Naive B cell (primary cell): ENCODE measurements at regions not wholly inside any gene's neighbourhood (a gene's known extent, or its start where the extent isn't known, plus 50 kb on each side); places are given as distances from the start of the nearest gene placed in this dataset.

Source experiments
- ATAC-seq, 2 donors: fragments of 150-1000 bp; cut with Tn5 transposase; 2 replicates each; pipeline ENCODE4 v1.10.0; 2021; ENCODE audit warnings: low read depth in 2 of 2, mild to moderate bottlenecking in 2 of 2, moderate library complexity in 2 of 2
- DNase-seq: peaks from one replicate; pipeline ENCODE4 v3.0.0; 2022
- H3K27ac Mint-ChIP-seq, 6 donors: one replicate each; pipeline ENCODE4 v1.8.0; 2020 to 2022; ENCODE audit warnings: mild to moderate bottlenecking in 6 of 6, mixed read lengths in 6 of 6, moderate library complexity in 5 of 6, inconsistent platforms in 2 of 6
- H3K27me3 Mint-ChIP-seq, 3 donors: one replicate each; pipeline ENCODE4 v1.8.0; 2021 to 2022; ENCODE audit warnings: mixed read lengths in 3 of 3, mild to moderate bottlenecking in 1 of 3
- H3K36me3 Mint-ChIP-seq, 2 donors: one replicate each; pipeline ENCODE4 v1.8.0; 2020 to 2022; ENCODE audit warnings: mixed read lengths in 2 of 2, inconsistent platforms in 1 of 2, mild to moderate bottlenecking in 1 of 2
- H3K4me1 Mint-ChIP-seq, 3 donors: one replicate each; pipeline ENCODE4 v1.8.0; 2020 to 2022; ENCODE audit warnings: mixed read lengths in 3 of 3, inconsistent platforms in 1 of 3, mild to moderate bottlenecking in 1 of 3, moderate library complexity in 1 of 3
- H3K4me3 Mint-ChIP-seq, 8 donors: one replicate each; pipeline ENCODE4 v1.8.0; 2020 to 2022; ENCODE audit warnings: mild to moderate bottlenecking in 8 of 8, mixed read lengths in 8 of 8, moderate library complexity in 8 of 8, inconsistent platforms in 2 of 8
- H3K9me3 Mint-ChIP-seq, 7 donors: one replicate each; pipeline ENCODE4 v1.8.0; 2020 to 2022; ENCODE audit warnings: mixed read lengths in 7 of 7, mild to moderate bottlenecking in 5 of 7, inconsistent platforms in 2 of 7, moderate library complexity in 1 of 7

- ATAC-seq (no peak), DNase-seq (no peak)
- no peak overlapping the region for H3K4me3 Mint-ChIP-seq
- H3K36me3 Mint-ChIP-seq, result peaks cover 24 to 34% of the 10 kb centered on the region in 2 donors
- no peaks in the 10 kb centered on the region for H3K9me3 Mint-ChIP-seq
- peaks cover 14 to 20% (median 16%) of the 10 kb centered on the region in 3 donors for H3K4me1 Mint-ChIP-seq
- peak overlapping the region in 3 of 6 donors; percentile 61 to 96 (median 91) for H3K27ac Mint-ChIP-seq
- H3K27me3 Mint-ChIP-seq, result peaks cover 0 to 13% (median 0%) of the 10 kb centered on the region in 3 donors
Measured at GRCh38 chr7:22610951-22611757, 111.2 kb upstream of the STEAP1B start.

DNA sequence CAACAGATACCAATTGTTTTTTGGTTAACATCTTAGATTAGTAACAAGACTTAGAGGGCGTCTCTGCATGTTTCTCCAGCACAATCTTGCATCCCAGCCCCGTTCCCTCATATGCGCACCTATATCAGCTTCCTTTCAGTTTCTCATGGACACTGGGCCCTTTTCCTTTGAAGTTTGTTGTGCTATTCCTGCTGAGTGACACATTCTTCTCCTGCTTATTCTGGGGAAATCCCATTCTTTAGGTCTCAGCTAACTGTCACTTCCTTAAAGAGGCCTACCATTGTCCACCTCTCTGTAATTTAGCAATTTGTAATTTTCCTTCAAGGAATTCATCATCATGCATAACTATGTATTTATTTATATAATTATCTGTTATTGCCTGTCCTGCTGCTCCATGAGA, 110.3 kb upstream of the STEAP1B start:
- Mint-ChIP-seq H3K4me1 (peaks cover 13 to 20% (median 16%) of the 10 kb centered on the region in 3 donors), H3K27me3 (peaks cover 0 to 10% (median 0%) of the 10 kb centered on the region in 3 donors), H3K27ac (no peak overlapping the region), H3K4me3 (no peak overlapping the region), H3K36me3 (peaks cover 21 to 28% of the 10 kb centered on the region in 2 donors), H3K9me3 (no peaks in the 10 kb centered on the region)
- ATAC-seq (no peak), DNase-seq (no peak)

DNA sequence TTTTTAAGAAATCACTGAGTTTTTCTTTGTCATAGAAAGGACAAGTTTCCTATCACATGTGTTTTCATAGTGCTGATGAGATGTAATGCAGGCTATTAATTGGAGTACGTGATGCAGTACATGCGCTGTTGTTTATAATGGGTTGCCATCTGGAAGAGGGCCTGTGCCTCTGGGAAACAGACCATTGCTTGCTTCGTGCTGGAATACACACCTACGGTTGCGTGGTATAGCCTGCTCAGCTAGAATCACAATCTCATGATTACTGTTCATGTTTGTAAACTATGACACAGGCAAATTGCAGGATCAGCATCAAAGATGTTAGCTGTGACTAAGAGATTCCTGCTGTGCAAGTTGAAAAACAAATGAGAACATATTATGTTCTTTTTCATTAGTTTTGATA, 107.2 kb upstream of the STEAP1B start:
- no peak overlapping the region for H3K4me3 Mint-ChIP-seq
- H3K4me1 Mint-ChIP-seq, result peaks cover 18 to 22% (median 22%) of the 10 kb centered on the region in 3 donors
- no peak for ATAC-seq
- H3K27ac Mint-ChIP-seq, result no peak overlapping the region
- no peak for DNase-seq
- peaks cover 0 to 7% (median 0%) of the 10 kb centered on the region in 3 donors for H3K27me3 Mint-ChIP-seq
- H3K9me3 Mint-ChIP-seq, result no peaks in the 10 kb centered on the region
- peaks cover 8 to 9% of the 10 kb centered on the region in 2 donors for H3K36me3 Mint-ChIP-seq

GRCh38 chr7:22604246-22604645, 104.3 kb upstream of the STEAP1B start:
- ATAC-seq (no peak), DNase-seq (no peak)
- Mint-ChIP-seq H3K27me3 (peaks cover 0 to 7% (median 0%) of the 10 kb centered on the region in 3 donors), H3K27ac (no peak overlapping the region), H3K9me3 (no peaks in the 10 kb centered on the region), H3K4me3 (no peak overlapping the region), H3K36me3 (peaks cover 0 to 3% of the 10 kb centered on the region in 2 donors), H3K4me1 (peaks cover 19 to 26% (median 21%) of the 10 kb centered on the region in 3 donors)

DNA sequence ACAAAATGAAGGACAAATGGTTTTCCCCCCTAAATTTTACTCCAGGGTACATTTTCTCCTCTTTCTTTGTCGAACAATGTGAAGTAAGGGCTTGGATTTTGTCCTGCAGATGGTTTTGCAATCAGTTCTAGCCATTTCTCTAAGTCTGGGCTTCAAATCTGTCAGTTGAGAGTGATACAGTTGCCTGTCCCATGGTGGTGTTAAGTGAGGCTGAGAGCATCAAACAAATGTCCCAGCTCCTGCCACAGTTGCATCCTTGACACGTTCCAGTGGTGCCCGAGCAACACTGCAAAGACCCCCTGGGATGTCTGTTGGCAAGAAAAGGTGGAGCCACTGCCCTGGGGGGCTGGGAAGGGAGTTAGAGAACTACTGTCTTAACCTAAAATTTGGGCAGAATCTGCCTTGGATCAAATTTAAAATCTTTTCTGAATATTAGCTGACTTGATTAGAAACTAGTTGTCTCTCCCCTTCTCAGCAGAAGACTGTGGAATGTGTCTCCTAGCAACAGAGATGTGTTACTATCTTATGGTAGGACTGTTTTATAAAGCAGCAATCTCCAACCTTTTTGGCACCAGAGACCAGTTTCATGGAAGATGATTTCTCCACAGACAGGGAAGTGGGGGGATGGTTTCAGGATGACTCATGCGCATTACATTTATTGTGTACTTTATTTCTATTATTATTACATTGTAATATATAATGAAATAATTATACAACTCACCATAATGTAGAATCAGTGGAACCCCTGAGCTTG, 102.0 kb upstream of the STEAP1B start:
- ATAC-seq (no peak), DNase-seq (no peak)
- H3K9me3 Mint-ChIP-seq, result no peaks in the 10 kb centered on the region
- H3K4me3 Mint-ChIP-seq, result no peak overlapping the region
- peaks cover 19 to 26% (median 21%) of the 10 kb centered on the region in 3 donors for H3K4me1 Mint-ChIP-seq
- H3K27me3 Mint-ChIP-seq, result peaks cover 0 to 7% (median 0%) of the 10 kb centered on the region in 3 donors
- no peak overlapping the region for H3K27ac Mint-ChIP-seq
- H3K36me3 Mint-ChIP-seq, result peaks cover 0 to 3% of the 10 kb centered on the region in 2 donors

DNA sequence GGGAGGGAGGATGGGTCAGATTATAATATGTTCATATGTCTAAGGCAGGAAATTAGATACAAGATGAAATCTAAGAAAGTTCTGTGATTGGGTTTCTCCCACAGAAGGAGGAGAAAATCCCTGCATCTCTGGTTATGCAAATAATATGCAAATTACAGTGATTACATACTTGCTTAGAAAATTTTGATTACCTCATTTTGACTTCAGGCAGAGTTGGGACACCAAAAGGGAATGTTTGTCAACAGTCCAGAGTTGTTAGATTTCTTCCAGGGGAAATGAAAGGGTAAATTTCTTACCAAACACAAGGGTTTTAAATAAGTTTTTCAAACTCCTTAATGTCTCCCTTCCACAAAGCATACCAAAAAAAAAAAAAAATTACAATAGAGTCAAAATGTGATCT, 101.4 kb upstream of the STEAP1B start:
- no peaks in the 10 kb centered on the region for H3K36me3 Mint-ChIP-seq
- H3K9me3 Mint-ChIP-seq, result no peaks in the 10 kb centered on the region
- H3K27me3 Mint-ChIP-seq, result peaks cover 0 to 7% (median 0%) of the 10 kb centered on the region in 3 donors
- DNase-seq (no peak), ATAC-seq (no peak)
- H3K4me1 Mint-ChIP-seq, result peaks cover 19 to 26% (median 21%) of the 10 kb centered on the region in 3 donors
- H3K4me3 Mint-ChIP-seq, result no peak overlapping the region
- peak overlapping the region in 1 of 6 donors; percentile 83 for H3K27ac Mint-ChIP-seq

- ATAC-seq, result no peak
- Mint-ChIP-seq H3K36me3 (peaks cover 0 to under 1% of the 10 kb centered on the region in 2 donors), H3K4me1 (peaks cover 19 to 26% (median 21%) of the 10 kb centered on the region in 3 donors), H3K27me3 (peaks cover 0 to 7% (median 0%) of the 10 kb centered on the region in 3 donors), H3K4me3 (no peak overlapping the region), H3K27ac (peak overlapping the region in 5 of 6 donors; percentile 17 to 83 (median 41)), H3K9me3 (no peaks in the 10 kb centered on the region)
- no peak for DNase-seq
Measured at GRCh38 chr7:22601003-22601402, 101.0 kb upstream of the STEAP1B start.

GRCh38 chr7:22598318-22598920, 98.4 kb upstream of the STEAP1B start:
- peaks cover 22 to 25% of the 10 kb centered on the region in 2 donors for H3K36me3 Mint-ChIP-seq
- H3K27ac Mint-ChIP-seq, result peak overlapping the region in 3 of 6 donors; percentile 32 to 53 (median 36)
- DNase-seq (no peak), ATAC-seq (no peak)
- no peak overlapping the region for H3K4me3 Mint-ChIP-seq
- H3K27me3 Mint-ChIP-seq, result peaks cover 0 to 3% (median 0%) of the 10 kb centered on the region in 3 donors
- peaks cover 0 to 6% (median 3%) of the 10 kb centered on the region in 7 donors for H3K9me3 Mint-ChIP-seq
- H3K4me1 Mint-ChIP-seq, result peaks cover 21 to 27% (median 22%) of the 10 kb centered on the region in 3 donors

DNA sequence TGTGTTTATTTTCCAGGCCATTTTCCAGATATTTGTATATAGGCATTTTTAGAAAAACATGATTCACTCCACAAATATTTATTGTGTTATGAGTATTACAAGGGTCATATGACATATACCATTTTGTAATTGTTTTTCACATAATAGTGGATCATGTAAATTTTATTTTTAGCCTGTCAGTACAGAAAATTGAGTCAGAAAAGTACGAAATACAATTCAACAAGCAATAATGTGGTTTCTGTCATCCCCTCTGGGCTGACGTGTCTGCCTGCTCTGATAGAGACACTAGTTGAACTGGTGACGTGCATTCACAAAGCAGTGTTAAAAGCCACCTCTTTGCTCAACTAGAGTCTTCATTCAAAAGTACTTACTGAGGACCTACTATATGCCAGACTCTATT, 97.9 kb upstream of the STEAP1B start:
- H3K4me3 Mint-ChIP-seq, result no peak overlapping the region
- peak overlapping the region in 3 of 6 donors; percentile 32 to 53 (median 36) for H3K27ac Mint-ChIP-seq
- ATAC-seq (no peak), DNase-seq (no peak)
- H3K4me1 Mint-ChIP-seq, result peaks cover 17 to 21% (median 18%) of the 10 kb centered on the region in 3 donors
- H3K36me3 Mint-ChIP-seq, result peaks cover 24 to 30% of the 10 kb centered on the region in 2 donors
- no peaks in the 10 kb centered on the region for H3K27me3 Mint-ChIP-seq
- peaks cover 0 to 6% (median 3%) of the 10 kb centered on the region in 7 donors for H3K9me3 Mint-ChIP-seq

DNA sequence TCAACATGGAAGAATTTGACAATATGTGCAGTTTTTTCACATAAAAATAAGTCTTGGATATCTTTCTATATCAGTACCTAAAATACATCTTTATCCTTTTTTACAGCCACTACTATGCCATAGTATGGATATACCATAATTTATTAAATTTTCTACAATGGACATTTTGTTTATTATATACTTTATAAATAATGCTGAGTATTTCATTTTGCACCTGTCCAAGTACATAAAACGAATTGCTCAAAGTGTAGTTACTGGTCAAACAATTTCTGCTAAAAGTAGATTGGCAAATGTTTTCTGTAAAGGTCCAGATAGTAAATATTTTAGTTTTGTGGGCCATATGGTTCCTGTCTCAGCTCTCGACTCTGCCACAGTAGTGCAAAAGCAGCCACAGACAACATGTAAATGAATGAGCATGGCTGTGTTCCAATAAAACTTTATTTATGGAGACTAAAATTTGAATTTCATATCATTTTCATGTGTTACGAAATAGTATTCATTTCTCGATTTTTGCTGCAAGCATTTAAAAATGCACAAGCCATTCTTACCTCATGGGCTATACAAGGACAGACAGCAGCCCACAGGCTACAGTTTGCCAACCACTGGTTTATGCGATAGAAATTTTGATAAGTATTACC, 96.9 kb upstream of the STEAP1B start:
- Mint-ChIP-seq H3K27ac (peak overlapping the region in 1 of 6 donors; percentile 23), H3K4me3 (no peak overlapping the region), H3K27me3 (peaks cover 0 to 5% (median 0%) of the 10 kb centered on the region in 3 donors), H3K36me3 (peaks cover 31 to 38% of the 10 kb centered on the region in 2 donors), H3K9me3 (peaks cover 0 to 8% (median 3%) of the 10 kb centered on the region in 7 donors), H3K4me1 (peaks cover 20 to 27% (median 23%) of the 10 kb centered on the region in 3 donors)
- ATAC-seq, result no peak
- no peak for DNase-seq

GRCh38 chr7:22594020-22594419, 94.0 kb upstream of the STEAP1B start:
- H3K27me3 Mint-ChIP-seq, result peaks cover 0 to 5% (median 0%) of the 10 kb centered on the region in 3 donors
- H3K36me3 Mint-ChIP-seq, result peaks cover 38 to 44% of the 10 kb centered on the region in 2 donors
- H3K27ac Mint-ChIP-seq, result no peak overlapping the region
- peaks cover 19 to 27% (median 26%) of the 10 kb centered on the region in 3 donors for H3K4me1 Mint-ChIP-seq
- H3K9me3 Mint-ChIP-seq, result peaks cover 0 to 8% (median 3%) of the 10 kb centered on the region in 7 donors
- no peak for DNase-seq
- ATAC-seq, result no peak
- no peak overlapping the region for H3K4me3 Mint-ChIP-seq

GRCh38 chr7:22591271-22591670, 91.3 kb upstream of the STEAP1B start:
- no peak for DNase-seq
- H3K9me3 Mint-ChIP-seq, result peaks cover 0 to 8% (median 3%) of the 10 kb centered on the region in 7 donors
- no peak for ATAC-seq
- peaks cover 42 to 55% (median 53%) of the 10 kb centered on the region in 3 donors for H3K4me1 Mint-ChIP-seq
- H3K36me3 Mint-ChIP-seq, result peaks cover 38 to 44% of the 10 kb centered on the region in 2 donors
- H3K27ac Mint-ChIP-seq, result peak overlapping the region in 2 of 6 donors; percentile 18 to 62
- peaks cover 0 to 5% (median 0%) of the 10 kb centered on the region in 3 donors for H3K27me3 Mint-ChIP-seq
- H3K4me3 Mint-ChIP-seq, result no peak overlapping the region
